Choroid plexus epithelial cell (primary cell): ENCODE measurements at regions not wholly inside any gene's neighbourhood (a gene's known extent, or its start where the extent isn't known, plus 50 kb on each side); places are given as distances from the start of the nearest gene placed in this dataset.

Experiments used
- DNase-seq: peaks from one replicate; pipeline ENCODE4 v3.0.0-alpha.2; 2010; ENCODE audit warnings: low read depth
- H3K4me3 ChIP-seq: 2 replicates; pipeline ENCODE4 v1.5.1; 2011; ENCODE audit warnings: low read depth, mild to moderate bottlenecking, control low read depth, low read length, moderate library complexity
- TF ChIP-seq, protein P1 (sequence below): conservative IDR thresholded peaks from 2 replicates; pipeline ENCODE4 v1.5.1; 2011; ENCODE audit warnings: low read depth, mild to moderate bottlenecking, control low read depth, inconsistent platforms, low read length, moderate library complexity

DNA sequence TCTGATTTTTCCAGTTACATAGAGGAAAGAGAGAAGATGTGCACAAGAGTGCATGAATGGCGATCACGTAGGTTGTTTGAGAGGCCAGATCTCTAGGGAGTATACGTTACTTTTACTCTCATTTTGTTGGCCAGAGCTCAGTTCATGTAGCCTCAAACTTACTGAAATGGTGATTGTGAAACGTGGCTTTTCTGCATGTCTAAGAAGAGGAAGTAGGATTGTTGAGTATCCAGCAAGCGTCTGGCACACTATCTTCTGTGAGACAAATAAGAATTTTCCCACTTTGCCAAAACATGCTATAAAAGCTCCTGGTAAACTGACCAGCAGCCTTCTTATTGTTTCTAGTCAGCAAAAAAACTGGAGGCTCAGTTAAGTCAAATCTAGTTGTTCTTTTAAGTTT lies 264.5 kb upstream of the EMCN start:
- no peak for DNase-seq
- TF ChIP-seq, protein P1, sequence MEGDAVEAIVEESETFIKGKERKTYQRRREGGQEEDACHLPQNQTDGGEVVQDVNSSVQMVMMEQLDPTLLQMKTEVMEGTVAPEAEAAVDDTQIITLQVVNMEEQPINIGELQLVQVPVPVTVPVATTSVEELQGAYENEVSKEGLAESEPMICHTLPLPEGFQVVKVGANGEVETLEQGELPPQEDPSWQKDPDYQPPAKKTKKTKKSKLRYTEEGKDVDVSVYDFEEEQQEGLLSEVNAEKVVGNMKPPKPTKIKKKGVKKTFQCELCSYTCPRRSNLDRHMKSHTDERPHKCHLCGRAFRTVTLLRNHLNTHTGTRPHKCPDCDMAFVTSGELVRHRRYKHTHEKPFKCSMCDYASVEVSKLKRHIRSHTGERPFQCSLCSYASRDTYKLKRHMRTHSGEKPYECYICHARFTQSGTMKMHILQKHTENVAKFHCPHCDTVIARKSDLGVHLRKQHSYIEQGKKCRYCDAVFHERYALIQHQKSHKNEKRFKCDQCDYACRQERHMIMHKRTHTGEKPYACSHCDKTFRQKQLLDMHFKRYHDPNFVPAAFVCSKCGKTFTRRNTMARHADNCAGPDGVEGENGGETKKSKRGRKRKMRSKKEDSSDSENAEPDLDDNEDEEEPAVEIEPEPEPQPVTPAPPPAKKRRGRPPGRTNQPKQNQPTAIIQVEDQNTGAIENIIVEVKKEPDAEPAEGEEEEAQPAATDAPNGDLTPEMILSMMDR: no peak
- no peak overlapping the region for H3K4me3 ChIP-seq

DNA sequence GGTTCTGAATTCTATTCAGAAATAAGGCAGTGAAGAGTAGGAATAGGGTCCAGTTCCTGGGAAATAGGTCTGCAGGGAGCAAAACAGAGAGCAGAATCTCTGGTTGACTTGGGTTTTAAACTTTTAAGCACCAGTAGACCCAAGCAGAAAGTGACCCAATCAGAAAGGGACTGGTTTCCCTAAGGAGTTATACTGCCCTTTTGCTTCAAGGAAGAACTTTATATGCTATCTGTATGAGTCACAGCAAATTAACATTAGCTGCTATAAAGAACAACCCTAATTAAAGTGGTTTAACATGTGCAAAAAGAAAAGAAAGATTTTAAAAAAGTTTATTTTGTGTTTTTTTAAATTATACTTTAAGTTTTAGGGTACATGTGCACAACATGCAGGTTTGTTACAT lies 263.6 kb upstream of the EMCN start:
- H3K4me3 ChIP-seq: no peak overlapping the region
- TF ChIP-seq, protein P1: no peak
- DNase-seq: no peak

DNA sequence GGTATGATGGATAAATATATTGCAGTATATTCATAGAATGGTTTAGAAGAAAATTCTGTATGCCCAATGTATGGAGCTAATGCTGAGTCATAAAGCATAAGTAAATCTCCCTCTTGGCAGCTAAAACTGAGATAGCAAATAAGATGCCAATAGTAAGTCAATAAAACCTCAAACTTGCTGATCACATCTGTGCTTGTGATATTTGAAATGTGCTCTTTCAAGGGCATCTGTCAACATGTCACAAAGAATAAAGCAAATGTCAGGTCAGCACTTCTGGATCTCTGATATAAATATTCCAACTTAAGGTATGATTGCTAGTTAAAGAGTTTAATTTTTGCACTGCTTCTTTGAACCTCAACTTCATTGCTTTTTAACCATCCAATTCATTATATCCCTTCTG lies 262.3 kb upstream of the EMCN start:
- DNase-seq: no peak
- H3K4me3 ChIP-seq: no peak overlapping the region
- TF ChIP-seq, protein P1: no peak

DNA sequence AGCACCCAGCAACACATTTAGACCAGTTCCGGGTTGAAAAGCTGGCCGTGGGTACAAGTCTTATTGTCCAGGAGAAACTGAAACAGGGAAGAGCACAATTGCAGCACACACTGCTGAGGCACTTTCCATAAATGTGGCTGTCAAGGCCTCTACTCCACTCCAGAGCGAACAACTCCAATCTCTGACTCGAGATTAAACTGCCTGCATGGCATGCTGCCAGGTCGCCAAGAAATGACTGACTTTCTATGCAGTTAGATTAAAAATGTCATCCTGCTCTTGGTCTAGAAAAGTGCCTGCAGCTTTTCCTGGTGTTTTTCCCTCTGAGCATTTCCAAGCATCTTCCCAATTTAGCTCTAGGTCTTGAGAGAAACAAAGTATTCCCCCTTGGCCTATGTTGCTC lies 260.6 kb upstream of the EMCN start:
- no peak for DNase-seq
- TF ChIP-seq, protein P1: no peak
- no peak overlapping the region for H3K4me3 ChIP-seq

DNA sequence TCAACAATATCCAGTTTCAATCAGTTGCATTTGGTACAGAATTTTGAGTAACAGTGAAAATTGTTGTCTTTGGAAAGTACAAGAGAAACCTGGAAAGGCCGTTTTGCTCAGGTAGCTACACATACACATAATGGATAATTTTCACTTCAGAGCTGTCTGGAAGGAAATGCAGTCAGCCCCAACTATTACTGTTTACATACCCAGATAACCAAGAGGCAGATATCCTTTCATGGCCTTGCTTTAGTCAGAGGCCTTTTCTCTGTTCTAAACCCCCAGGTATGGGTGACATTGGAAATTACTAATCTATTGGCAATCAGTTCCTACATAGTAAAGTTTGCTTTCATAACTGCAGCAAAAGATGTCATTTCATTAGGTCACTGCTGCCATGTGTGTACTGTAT lies 244.9 kb upstream of the EMCN start:
- no peak overlapping the region for H3K4me3 ChIP-seq
- TF ChIP-seq, protein P1: no peak
- DNase-seq: no peak

DNA sequence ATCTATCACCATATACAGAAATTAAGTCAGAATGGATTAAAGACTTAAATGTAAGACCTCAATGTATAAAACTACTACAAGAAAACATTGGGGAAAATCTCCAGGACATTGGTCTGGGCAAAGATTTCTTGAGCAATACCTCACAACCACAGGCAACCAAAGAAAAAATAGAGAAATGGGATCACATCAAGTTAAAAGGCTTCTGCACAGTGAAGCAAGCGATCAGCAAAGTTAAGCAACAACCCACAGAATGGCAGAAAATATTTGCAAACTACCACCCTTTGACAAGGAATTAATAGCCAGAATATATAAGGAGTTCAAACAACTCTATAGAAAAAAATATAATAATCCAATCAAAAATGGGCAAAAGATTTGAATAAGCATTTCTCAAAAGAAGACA lies 236.9 kb upstream of the EMCN start:
- TF ChIP-seq, protein P1: no peak
- no peak overlapping the region for H3K4me3 ChIP-seq

DNA sequence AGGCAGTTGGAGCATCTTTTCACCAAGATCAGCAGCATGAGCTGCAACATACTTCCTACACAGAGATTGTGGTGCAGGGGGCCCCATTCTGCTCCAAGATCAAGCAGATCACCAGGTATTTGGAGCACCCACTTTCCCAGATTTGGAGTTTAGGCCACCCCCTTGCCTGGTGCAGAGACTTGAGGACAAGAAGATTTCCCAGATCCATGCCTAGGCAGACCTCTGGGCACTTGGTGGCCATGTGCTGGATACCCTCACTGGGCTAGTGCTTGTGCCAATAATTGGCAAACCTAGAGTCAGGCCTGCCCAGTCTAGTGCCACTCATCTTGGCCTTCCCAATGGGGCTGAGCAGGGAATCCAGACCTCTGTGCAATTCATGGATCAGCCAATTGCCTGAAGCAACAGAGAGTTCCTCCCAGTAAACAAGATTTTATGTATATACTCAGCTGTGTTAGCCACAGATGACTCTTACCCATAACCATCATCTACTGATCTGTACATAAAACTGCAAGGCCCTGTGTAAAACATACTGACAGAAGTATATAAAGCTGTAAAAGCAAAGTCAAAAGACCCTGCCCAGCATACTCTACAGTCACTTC lies 228.4 kb upstream of the EMCN start:
- TF ChIP-seq, protein P1: no peak

More for the DNA sequence above, 236.9 kb upstream of the EMCN start:
- no peak for DNase-seq

More for the DNA sequence above, 228.4 kb upstream of the EMCN start:
- no peak for DNase-seq
- no peak overlapping the region for H3K4me3 ChIP-seq
